Ovary (tissue), 7 donors: ENCODE measurements at regions not wholly inside any gene's neighbourhood (a gene's known extent, or its start where the extent isn't known, plus 50 kb on each side); places are given as distances from the start of the nearest gene placed in this dataset.

ENCODE experiments used
- DNase-seq, 5 donors: peaks; one replicate each; pipeline ENCODE4 v3.0.0-alpha.2; 2019 to 2020
- H3K27ac ChIP-seq, 2 donors: fragments of 200-600 bp; one replicate each; pipeline versions ENCODE4 v1.5.1 to v1.8.0; 2019 to 2022
- H3K27me3 ChIP-seq: fragments of 200-600 bp; one replicate; pipeline ENCODE4 v1.8.0; 2022
- H3K36me3 ChIP-seq: fragments of 200-600 bp; sonication (generic); one replicate; pipeline ENCODE4 v1.5.1; 2019
- H3K4me1 ChIP-seq: one replicate; pipeline ENCODE4 v1.8.1; 2013; ENCODE audit warnings: mild to moderate bottlenecking, moderate library complexity; ENCODE audit not compliant: insufficient read depth
- H3K4me3 ChIP-seq: fragments of 200-600 bp; sonication (generic); one replicate; pipeline ENCODE4 v1.5.1; 2017
- H3K9me3 ChIP-seq, 2 donors: fragments of 200-600 bp in 1 of 2; sonication (generic) in 1 of 2; one replicate each; pipeline versions ENCODE4 v1.5.1 to v1.8.1; 2013 to 2019; ENCODE audit warnings: mild to moderate bottlenecking in 1 of 2, moderate library complexity in 1 of 2
- EP300 ChIP-seq: sonication (generic); formaldehyde crosslinking; IDR thresholded peaks from one replicate; pipeline ENCODE4 v1.6.1; 2017; ENCODE audit warnings: antibody characterized with exemption
- POLR2A ChIP-seq: fragments of 450-650 bp; IDR thresholded peaks from one replicate; pipeline ENCODE4 v1.6.1; 2017; ENCODE audit warnings: antibody characterized with exemption, mild to moderate bottlenecking, moderate library complexity
- WGBS, 3 donors: extraction: QIAGEN DNeasy Blood & Tissue Kit in 1 of 3; methylation state at CpG; one replicate each; pipeline versions ENCODE4 v1.1.5 to v1.1.7; 2013 to 2017; 5-methylcytosine and 5-hydroxymethylcytosine counted together
- intact Hi-C, 4 donors: fragments of 100-400 bp; cut with DNase I; formaldehyde crosslinking; loops; one replicate each; pipeline versions ENCODE4 v1.11.0 to v1.15.1; 2022 to 2023
- TF ChIP-seq, protein P1 (sequence below), 3 donors: fragments of 450-650 bp in 2 of 3; fragments of 200-600 bp in 1 of 3; IDR thresholded peaks; one replicate each; pipeline versions ENCODE4 v1.5.1 to v1.8.0; 2016 to 2022; ENCODE audit warnings: antibody characterized with exemption in 3 of 3, mild to moderate bottlenecking in 1 of 3
- donor health status: DM: no; HTN: no; CAD: no; lungs with moderate emphysema.
- donor health status: DM: no; HTN: no; CAD: no.
- donor health status: Bipolar disorder and iron deficiency.
- donor health status: DM: no; HTN: no; CAD: no.
- donor health status: DM: yes; HTN: yes; CAD: no.

DNA sequence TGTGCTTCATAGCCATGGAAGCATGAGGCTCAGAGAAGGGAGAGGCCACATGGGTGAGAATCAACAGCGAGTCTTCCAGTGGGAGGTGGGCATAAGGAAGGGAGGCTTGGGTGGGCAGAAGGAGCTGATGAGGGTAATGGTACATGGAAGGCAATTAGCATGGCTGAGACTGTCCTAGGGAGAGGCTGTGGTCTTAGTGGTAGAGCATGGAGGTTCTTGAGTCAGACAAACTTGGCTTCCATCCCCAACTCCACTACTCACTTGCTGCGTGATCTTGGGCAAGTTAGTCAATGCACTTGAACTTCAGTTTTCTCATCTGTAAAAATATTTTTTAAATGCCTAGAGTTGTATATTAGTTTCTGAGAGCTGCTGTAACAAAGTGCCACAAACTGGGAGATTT lies 227.2 kb upstream of the E2F8 start:
- Histone ChIP-seq H3K4me3 (no peak overlapping the region), H3K27me3 (no peaks in the 10 kb centered on the region), H3K36me3 (no peaks in the 10 kb centered on the region), H3K4me1 (no peaks in the 10 kb centered on the region), H3K9me3 (no peaks in the 10 kb centered on the region), H3K27ac (no peak overlapping the region)
- TF ChIP-seq POLR2A (no peak), EP300 (no peak)
- TF ChIP-seq, protein P1, sequence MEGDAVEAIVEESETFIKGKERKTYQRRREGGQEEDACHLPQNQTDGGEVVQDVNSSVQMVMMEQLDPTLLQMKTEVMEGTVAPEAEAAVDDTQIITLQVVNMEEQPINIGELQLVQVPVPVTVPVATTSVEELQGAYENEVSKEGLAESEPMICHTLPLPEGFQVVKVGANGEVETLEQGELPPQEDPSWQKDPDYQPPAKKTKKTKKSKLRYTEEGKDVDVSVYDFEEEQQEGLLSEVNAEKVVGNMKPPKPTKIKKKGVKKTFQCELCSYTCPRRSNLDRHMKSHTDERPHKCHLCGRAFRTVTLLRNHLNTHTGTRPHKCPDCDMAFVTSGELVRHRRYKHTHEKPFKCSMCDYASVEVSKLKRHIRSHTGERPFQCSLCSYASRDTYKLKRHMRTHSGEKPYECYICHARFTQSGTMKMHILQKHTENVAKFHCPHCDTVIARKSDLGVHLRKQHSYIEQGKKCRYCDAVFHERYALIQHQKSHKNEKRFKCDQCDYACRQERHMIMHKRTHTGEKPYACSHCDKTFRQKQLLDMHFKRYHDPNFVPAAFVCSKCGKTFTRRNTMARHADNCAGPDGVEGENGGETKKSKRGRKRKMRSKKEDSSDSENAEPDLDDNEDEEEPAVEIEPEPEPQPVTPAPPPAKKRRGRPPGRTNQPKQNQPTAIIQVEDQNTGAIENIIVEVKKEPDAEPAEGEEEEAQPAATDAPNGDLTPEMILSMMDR (IDR thresholded peaks at IDR 0.05) = no peak
- DNase-seq = no peak
- 70 to 80% (median 74%) methylated on average over 2 of the region's 2 CpGs for WGBS, 3 donors
- intact Hi-C loops = no loop called here

DNA sequence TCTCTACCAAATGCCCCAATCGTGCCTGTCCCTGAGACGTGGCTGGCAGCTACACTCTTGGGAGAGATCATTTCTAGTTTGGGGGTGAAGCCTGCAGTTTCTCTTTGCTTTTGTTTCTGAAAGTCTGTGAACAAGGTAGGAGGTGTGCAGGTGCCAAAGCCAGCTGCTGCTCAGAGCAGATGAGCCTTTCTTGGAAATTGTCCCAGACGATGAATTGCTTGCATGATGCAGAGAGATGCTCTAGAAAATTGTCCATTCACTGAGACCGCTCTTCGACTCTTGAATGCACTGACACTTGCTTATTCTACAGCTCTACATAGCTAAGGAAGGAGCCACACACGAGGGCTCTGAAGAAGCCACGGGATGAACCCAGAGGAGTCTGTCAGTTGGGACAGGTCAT lies 225.6 kb upstream of the E2F8 start:
- intact Hi-C loops = no loop called here
- 64 to 74% (median 70%) methylated on average over 7 of the region's 7 CpGs for WGBS, 3 donors
- no peak for TF ChIP-seq EP300
- TF ChIP-seq POLR2A = no peak
- TF ChIP-seq, protein P1 (IDR thresholded peaks at IDR 0.05) = no peak

DNA sequence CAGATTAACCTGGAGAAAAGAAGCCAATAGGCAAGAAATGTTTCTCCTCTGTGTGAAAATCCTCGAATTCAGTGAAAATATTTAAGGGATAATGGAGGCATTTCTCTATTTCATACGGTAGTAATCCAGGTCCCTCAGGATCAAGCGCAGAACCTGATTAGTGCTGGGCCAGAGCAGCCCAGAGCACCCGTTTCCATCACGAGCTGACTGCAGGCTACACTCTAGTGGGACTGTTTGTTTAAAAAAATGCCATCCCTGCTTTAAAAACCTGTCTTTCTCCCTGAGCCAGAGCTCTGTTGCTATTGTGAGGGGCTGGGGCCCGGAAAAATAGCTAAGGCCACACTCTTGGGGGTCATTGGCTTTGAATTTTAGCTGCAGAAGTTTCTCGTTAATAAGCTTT lies 223.2 kb upstream of the E2F8 start:
- intact Hi-C loops = no loop called here
- no peaks in the 10 kb centered on the region for H3K36me3 ChIP-seq
- WGBS, 3 donors = 80 to 86% (median 83%) methylated on average over 7 of the region's 7 CpGs
- no peak for DNase-seq
- H3K4me3 ChIP-seq = no peak overlapping the region
- TF ChIP-seq, protein P1 (IDR thresholded peaks at IDR 0.05) = no peak
- TF ChIP-seq EP300 = no peak
- no peak for TF ChIP-seq POLR2A
- H3K27me3 ChIP-seq = no peaks in the 10 kb centered on the region
- no peaks in the 10 kb centered on the region for H3K9me3 ChIP-seq
- no peak overlapping the region for H3K27ac ChIP-seq
- H3K4me1 ChIP-seq = no peaks in the 10 kb centered on the region

More for the DNA sequence above, 225.6 kb upstream of the E2F8 start:
- H3K4me3 ChIP-seq = no peak overlapping the region
- no peaks in the 10 kb centered on the region for H3K9me3 ChIP-seq
- H3K36me3 ChIP-seq = no peaks in the 10 kb centered on the region
- H3K27ac ChIP-seq = no peak overlapping the region
- no peaks in the 10 kb centered on the region for H3K4me1 ChIP-seq
- DNase-seq = no peak
- no peaks in the 10 kb centered on the region for H3K27me3 ChIP-seq

DNA sequence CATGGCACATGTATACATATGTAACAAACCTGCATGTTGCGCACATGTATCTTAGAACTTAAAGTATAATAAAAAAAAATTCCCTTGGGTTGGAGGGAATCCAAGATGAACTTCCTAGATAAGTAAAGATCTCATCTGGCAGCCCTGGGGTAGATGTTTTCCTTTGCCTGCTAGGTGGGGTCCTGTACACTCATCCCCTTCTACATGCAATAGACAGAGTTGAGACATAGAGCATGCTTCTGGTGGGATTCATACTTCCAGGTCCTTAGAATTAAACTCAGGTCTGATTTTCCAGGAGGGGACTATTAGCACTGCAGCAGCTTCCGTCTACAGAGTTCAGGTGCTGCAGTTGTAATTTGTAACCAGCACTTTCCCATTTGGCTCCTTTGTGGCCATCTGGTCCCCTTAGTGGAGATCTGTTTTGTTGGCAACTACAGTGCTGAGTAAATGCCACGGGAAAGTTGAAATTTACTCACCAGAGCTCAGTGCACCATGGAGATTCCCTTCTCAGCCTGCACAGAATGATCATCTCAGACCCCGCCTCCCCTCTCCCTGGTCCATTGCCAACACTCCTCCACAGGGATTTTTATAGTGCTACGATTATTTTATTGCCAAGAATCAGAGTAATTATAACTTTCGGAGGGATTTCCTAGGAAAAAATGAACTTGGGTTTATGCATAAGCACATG lies 220.1 kb upstream of the E2F8 start:
- intact Hi-C loops = no loop called here
- TF ChIP-seq, protein P1 (IDR thresholded peaks at IDR 0.05) = no peak
- TF ChIP-seq EP300 (no peak), POLR2A (no peak)
- no peak overlapping the region for H3K27ac ChIP-seq
- DNase-seq = peak in 2 of 5 donors; percentile 42 to 48
- no peaks in the 10 kb centered on the region for H3K9me3 ChIP-seq
- no peaks in the 10 kb centered on the region for H3K27me3 ChIP-seq
- WGBS, 3 donors = 19 to 23% (median 20%) methylated on average over 6 of the region's 6 CpGs
- no peaks in the 10 kb centered on the region for H3K4me1 ChIP-seq
- H3K36me3 ChIP-seq = no peaks in the 10 kb centered on the region
- H3K4me3 ChIP-seq = no peak overlapping the region
